HG02623 (cell line): ENCODE measurements at regions not wholly inside any gene's neighbourhood (a gene's known extent, or its start where the extent isn't known, plus 50 kb on each side); places are given as distances from the start of the nearest gene placed in this dataset.
"Not testable (repeated sequence)": the region's sequence is repeated elsewhere in the genome, so short reads cannot be mapped to it uniquely, and the experiment has no call there.

Source experiments
- ATAC-seq: cut with Tn5 transposase; IDR thresholded peaks from one replicate; pipeline ENCODE4 v1.9.1; 2021; ENCODE audit warnings: moderate library complexity; ENCODE audit not compliant: unreplicated experiment

GRCh38 chr1:188003687-188004086 lies 1174.9 kb downstream of the PLA2G4A start:
- ATAC-seq = not testable (repeated sequence)

- ATAC-seq = no peak
Measured at GRCh38 chr1:188004849-188005248, 1176.1 kb downstream of the PLA2G4A start.

GRCh38 chr1:188006354-188006753 lies 1177.6 kb downstream of the PLA2G4A start:
- ATAC-seq = no peak

- ATAC-seq = not testable (repeated sequence)
Measured at GRCh38 chr1:188013222-188013849, 1184.6 kb downstream of the PLA2G4A start.

DNA sequence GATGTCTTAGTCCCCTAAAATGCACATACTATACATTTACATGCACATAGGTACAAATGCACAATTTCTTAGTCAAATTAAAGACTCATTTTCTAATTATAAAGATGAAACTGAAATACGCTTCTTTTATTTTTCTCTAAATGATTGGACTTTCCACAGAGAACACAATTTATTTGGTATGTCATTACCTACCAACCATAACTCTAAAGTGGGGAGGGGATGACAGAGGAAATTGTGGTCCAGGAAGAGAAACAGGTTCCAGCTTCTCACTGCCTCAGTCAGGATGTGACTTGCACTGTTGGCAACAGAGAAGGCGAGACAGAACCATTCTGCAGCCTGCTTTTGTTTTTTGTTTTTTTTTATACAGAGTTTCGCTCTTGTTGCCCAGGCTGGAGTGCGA lies 1189.2 kb downstream of the PLA2G4A start:
- no peak for ATAC-seq

DNA sequence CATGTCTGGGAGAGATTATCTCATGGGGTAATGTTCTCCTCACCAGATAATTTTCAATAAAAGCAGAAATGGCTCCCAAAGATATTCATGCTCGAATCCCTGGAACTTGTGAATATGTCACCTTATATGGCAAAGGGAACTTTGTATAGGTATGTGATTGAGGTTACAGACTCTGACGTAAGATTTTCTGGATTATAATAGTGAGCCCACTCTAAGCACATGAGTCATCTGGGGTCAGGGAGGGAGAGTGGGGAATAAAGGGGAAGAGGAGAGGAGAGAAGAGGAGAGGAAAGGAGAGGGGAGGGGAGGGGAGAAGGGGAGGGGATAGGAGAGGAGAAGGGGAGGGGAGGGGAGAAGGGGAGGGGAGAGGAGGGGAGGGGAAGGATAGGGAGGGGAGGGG lies 1193.9 kb downstream of the PLA2G4A start:
- ATAC-seq = no peak

- no peak for ATAC-seq
Measured at GRCh38 chr1:188023206-188023605, 1194.5 kb downstream of the PLA2G4A start.

DNA sequence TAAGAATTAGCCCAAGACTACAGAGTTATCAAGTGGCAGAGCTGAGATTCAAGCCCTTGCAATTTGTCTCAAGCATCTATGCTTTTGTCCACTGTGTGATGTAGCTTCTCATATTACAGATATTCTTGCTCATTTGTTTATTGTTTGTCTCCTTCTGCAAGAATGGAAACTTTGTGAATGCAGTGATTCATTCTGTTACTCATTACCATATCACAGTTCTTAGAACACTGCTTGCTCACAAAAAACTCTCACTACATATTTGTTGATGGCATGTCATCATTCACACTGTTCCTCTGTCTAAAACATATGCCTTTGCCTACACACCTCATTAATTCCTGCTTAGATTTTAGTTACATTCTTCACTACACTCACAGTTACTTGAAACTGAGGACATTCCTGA lies 1198.9 kb downstream of the PLA2G4A start:
- peak; percentile 86 for ATAC-seq

DNA sequence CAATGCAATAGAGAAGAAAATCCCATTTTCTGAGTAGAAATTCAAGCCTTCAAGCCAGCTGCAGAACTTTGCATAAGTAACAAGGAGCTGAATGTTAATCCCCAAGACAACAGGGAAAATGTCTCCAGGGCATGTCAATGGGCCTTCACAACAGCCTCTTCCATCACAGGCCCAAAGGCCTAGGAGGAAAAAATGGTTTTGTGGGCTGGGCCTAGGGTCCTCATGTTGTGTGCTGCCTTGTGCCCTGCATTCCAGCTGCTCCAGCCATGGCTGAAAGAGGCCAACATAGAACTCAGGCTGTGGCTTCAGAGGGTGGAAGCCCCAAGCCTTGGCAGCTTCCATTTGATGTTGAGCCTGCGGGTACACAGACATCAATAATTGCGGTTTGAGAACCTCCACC lies 1208.8 kb downstream of the PLA2G4A start:
- not testable (repeated sequence) for ATAC-seq

DNA sequence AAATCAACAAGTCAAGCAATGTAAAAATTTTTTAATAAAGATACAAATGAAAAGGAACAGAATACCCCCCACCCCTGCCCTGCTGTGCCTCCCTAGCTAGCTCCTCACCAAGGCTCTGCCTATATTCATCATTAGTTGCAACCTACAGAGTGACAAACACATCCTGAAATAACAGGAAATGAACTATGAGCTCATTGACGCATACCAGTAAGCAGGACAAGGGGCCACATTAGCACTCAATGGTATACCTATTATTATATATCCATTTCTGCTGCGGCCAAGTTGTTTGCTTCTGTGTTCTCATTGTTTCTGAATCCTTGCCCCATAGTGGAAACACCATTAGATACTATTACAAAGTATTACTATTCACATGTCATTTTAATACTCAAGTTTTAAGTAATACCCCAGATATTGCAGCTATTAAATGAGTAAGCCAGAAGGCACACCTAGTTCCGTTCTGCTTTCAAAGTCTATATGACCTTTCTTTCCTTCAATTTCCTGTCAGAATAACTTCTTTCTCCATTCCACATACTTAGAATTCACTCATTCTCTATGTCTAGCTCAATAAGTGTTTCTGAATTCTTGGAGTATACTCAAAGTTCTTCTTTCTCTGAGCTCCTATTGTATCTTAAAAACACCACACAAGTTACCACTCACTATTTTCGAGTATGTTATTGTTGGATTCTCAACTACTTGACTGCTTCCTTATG lies 1214.9 kb downstream of the PLA2G4A start:
- no peak for ATAC-seq

GRCh38 chr1:188050250-188050649 lies 1221.5 kb downstream of the PLA2G4A start:
- ATAC-seq = no peak

DNA sequence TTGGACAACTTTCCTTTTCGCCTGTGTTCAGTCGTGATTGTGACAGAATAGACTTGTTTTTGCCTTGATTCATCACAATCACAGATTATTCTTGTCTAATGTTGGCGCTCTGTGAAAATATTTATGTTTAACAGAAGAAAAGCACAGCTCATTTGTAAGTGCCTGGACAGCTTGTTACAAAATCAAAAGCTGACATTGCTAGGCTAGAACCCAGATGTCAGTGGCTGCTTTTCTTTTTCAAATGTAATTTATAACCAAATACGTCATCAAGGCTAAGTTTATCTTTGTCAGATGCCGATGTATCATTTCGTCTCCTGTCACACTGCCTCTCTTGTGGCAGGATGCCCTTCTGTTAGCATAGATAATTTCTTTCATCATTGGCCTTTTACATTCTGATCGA lies 1227.3 kb downstream of the PLA2G4A start:
- ATAC-seq = no peak

DNA sequence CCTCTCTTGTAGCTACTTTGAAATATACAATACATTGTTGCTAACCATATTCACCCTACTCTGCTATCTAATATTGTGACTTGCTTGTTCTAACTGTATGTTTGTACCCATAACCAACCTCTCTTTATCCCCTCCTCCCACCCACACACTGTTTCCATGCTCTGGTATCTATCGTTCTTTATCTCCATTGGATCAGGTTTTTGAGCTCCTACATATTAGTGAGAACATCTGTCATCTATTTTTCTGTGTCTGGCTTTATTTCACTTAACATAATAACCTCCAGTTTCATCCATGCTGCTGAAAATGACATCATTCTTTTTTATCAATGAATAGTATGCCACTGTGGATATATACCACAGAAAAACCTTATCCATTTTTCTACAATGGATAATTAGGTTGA lies 1230.1 kb downstream of the PLA2G4A start:
- ATAC-seq = no peak

DNA sequence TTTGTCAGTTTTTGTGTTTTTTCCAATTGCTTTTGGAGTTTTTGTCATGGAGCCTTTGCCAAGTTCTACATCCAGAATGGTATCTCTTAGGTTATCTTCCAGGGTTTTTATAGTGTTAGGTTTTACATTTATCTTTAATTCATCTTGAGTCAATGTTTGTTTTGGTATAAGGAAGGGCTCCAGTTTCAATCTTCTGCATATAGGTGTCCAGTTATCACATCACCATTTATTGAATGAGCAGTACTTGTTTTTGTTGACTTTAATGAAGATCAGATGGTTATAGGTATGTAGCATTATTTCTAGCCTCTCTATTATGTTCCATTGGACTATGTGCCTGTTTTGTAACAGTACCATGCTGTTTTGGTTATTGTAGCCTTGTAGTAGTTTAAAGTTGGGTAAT lies 1233.1 kb downstream of the PLA2G4A start:
- ATAC-seq = no peak

GRCh38 chr1:188062456-188062855 lies 1233.7 kb downstream of the PLA2G4A start:
- no peak for ATAC-seq

DNA sequence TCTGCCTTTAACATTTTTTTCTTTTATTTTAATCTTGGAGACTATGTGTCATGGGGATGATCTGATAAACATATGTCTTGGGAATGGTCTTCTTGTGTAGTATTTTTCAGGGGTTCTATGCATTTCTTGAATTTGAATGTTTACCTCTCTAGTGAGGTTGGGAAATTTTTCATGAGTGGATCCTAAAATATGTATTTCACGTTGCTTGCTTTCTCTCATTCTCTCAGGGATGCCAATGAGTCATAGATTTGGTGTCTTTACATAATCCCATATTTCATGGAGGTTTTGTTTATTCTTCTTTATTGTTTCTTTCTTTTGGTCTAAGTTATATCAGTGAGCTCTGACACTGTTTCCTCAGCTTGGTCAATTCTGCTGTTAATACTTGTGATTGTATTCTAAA lies 1237.2 kb downstream of the PLA2G4A start:
- no peak for ATAC-seq

DNA sequence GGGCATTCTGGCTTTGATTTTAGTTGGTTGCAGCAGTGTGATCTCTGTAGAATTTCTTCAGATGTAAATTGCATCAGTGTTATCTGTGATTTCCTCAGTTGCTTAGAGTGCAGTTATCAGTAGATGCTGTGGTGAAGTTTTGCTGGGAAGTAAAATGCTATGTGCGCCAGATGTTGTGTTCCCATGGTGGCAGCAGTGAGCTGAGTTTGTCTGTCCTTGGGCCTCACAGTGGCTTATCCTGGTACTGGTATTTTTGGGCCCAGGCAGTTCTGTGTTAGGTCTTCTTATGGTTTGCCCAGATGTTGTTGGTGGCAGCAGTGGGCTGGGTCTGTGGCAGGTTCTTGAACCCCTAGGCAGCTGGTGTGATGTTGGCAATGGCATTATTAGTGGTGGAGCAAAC lies 1242.1 kb downstream of the PLA2G4A start:
- no peak for ATAC-seq

DNA sequence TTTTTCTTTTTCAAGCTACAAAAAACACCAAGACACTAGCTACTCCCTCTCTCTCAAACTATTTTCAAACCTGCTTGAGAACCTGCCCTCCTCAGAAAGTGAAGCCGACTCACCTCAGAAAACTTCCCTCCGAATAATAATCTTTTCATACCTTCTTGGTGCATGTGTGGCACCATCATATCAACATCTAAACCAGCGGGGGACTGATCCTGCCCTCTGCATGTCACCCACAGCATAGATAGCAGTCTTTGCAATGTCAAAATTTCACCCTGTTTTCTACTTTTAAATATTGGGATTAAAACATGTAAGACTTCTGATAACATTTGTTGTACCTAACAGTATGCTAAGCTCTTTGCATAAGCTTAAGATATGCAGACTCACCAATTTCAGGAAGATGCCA lies 1260.3 kb downstream of the PLA2G4A start:
- no peak for ATAC-seq

- no peak for ATAC-seq
Measured at GRCh38 chr1:188089461-188089860, 1260.7 kb downstream of the PLA2G4A start.

DNA sequence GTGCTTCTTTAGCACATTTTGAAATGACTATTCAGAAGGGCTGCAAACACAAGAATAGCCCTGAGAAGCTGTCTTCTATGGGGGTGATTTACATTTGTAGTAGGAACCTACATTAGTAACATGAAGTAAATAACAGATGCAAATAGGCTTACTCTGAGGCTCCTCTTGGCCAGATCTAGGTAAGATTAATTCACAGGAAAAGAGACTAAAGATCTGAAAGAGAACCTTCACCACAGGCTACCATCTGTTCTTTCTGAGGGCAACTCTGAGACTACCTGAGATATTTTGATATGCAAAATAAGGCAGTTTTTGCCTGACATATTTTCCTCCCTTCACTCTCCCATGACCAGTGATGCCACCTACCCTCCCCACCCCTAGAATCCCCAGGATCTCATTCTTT lies 1267.8 kb downstream of the PLA2G4A start:
- ATAC-seq = no peak

DNA sequence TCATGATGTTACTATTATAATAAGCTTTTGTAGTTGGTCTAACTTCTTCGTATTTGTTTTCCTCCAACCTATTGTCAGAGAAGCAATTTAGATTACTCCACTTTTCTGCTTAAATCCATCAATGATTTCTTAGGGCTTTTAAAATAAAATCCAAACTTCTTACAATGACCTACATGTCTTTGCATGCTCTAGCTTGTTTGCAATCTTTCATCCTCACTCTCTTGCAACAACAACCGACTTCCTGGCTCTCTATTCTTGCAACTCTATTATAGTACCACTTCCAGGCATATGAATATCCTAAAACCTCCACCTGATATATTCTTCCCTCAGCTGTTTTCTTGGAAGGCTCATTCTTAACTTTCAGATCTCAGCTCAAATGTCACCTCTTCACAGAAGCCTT lies 1288.7 kb downstream of the PLA2G4A start:
- no peak for ATAC-seq

DNA sequence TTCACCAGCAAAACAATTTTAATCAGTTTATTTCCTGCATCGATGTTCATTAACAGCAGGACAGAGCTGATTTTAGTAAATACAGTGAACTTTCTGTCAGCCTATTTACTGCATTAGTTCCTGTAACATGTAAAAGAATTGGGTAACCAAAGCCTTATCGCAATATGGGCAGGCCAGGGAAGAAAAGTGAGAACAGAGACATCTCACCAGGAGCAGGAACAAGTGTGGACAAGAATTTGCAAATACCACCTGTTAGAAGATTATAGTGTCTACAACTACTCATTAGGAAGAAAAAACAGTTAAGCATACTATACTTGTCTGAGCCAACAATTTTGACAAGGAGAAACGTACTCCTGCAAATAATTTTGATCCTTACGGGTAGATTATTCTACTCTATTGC lies 1293.9 kb downstream of the PLA2G4A start:
- no peak for ATAC-seq

- ATAC-seq = no peak
Measured at GRCh38 chr1:188127507-188127906, 1298.8 kb downstream of the PLA2G4A start.
